ENCODE measurements at regions not wholly inside any gene's neighbourhood (a gene's known extent, or its start where the extent isn't known, plus 50 kb on each side); places are given as distances from the start of the nearest gene placed in this dataset.

DNA sequence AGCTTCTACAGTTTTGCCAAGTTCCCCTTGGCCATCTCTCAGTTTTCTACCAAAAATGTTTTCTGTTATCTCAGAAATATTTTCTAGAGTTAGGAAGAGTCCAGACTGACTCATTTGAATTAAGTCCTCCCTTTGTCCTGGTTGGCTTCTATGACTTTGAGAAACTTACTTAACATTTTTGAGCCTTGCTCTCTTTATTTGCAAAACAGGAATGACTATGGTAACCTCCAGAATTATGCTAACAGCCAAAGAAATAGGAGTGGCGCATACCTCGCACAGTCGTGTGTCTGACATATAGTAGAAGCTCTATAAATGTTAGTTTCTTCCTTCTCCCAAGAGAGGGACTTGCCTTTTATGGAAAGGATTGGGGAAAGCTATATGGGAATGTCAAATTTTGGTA, 841.1 kb downstream of the TSN start:
- no peaks in the 10 kb centered on the region for H3K4me1 ChIP-seq (ENCODE audit: control insufficient read depth in 1 of 2, insufficient read depth in 2 of 2, low read length in 2 of 2)
- no CpG with 5 or more reads among the region's 3 CpGs for WGBS (ENCODE audit: insufficient coverage)

GRCh38 chr2:122598784-122599183, 843.3 kb downstream of the TSN start:
- H3K36me3 ChIP-seq (replicated peaks in 1 of 2; ENCODE audit: control insufficient read depth in 1 of 2, insufficient read depth in 2 of 2, low read length in 2 of 2): no peaks in the 10 kb centered on the region
- H3K27ac Mint-ChIP-seq: no peak overlapping the region
- no peaks in the 10 kb centered on the region for H3K4me1 ChIP-seq (ENCODE audit: control insufficient read depth in 1 of 2, insufficient read depth in 2 of 2, low read length in 2 of 2)
- no peaks in the 10 kb centered on the region for H3K79me2 ChIP-seq (ENCODE audit: insufficient read depth, low read length)
- H3K9me3 Mint-ChIP-seq: peaks cover 2 to 11% (median 8%) of the 10 kb centered on the region in 7 donors
- no CpG with 5 or more reads among the region's 1 CpG for WGBS (ENCODE audit: insufficient coverage)
- H3K9ac ChIP-seq (ENCODE audit: insufficient read depth, low read length, poor library complexity, severe bottlenecking): no peak overlapping the region
- DNase-seq: no peak
- no peaks in the 10 kb centered on the region for H3K9me3 ChIP-seq (replicated peaks in 1 of 2; ENCODE audit: control insufficient read depth in 1 of 2, insufficient read depth in 1 of 2, low read length in 2 of 2)
- H3K36me3 Mint-ChIP-seq: no peaks in the 10 kb centered on the region
- H3K4me3 Mint-ChIP-seq: no peak overlapping the region
- no peaks in the 10 kb centered on the region for H4K20me1 ChIP-seq (ENCODE audit: insufficient read depth, low read length)
- H3K27me3 ChIP-seq (ENCODE audit: control insufficient read depth in 2 of 2, insufficient read depth in 2 of 2, low read length in 2 of 2): no peaks in the 10 kb centered on the region
- no peaks in the 10 kb centered on the region for H3K4me1 Mint-ChIP-seq
- no peak overlapping the region for H3K27ac ChIP-seq (ENCODE audit: low read depth in 1 of 2, low read length in 2 of 2)
- no peak overlapping the region for H3K4me3 ChIP-seq (replicated peaks in 1 of 3; ENCODE audit: low read depth in 2 of 3, low read length in 3 of 3)
- peaks cover 0 to 4% (median 0%) of the 10 kb centered on the region in 3 donors for H3K27me3 Mint-ChIP-seq (ENCODE audit: low read depth in 3 of 3)
- no peak for TF ChIP-seq CTCF (IDR thresholded peaks at IDR 0.05)
- no peak overlapping the region for H3K4me2 ChIP-seq (replicated peaks; ENCODE audit: extremely low read depth, low read length, poor library complexity, severe bottlenecking)
- no peak overlapping the region for H2AFZ ChIP-seq (ENCODE audit: insufficient read depth, low read depth, low read length, poor library complexity, severe bottlenecking)
- intact Hi-C loops (cut with micrococcal nuclease): no loop called here

More for the DNA sequence above, 841.1 kb downstream of the TSN start:
- Mint-ChIP-seq H3K27me3 (ENCODE audit: low read depth in 3 of 3) (peaks cover 0 to 4% (median 0%) of the 10 kb centered on the region in 3 donors), H3K27ac (no peak overlapping the region), H3K9me3 (peaks cover 7 to 17% (median 10%) of the 10 kb centered on the region in 7 donors), H3K4me1 (no peaks in the 10 kb centered on the region), H3K36me3 (no peaks in the 10 kb centered on the region), H3K4me3 (no peak overlapping the region)
- no peak overlapping the region for H2AFZ ChIP-seq (ENCODE audit: insufficient read depth, low read depth, low read length, poor library complexity, severe bottlenecking)
- TF ChIP-seq CTCF (IDR thresholded peaks at IDR 0.05): no peak
- H3K27ac ChIP-seq (ENCODE audit: low read depth in 1 of 2, low read length in 2 of 2): no peak overlapping the region
- DNase-seq: no peak
- no peaks in the 10 kb centered on the region for H4K20me1 ChIP-seq (ENCODE audit: insufficient read depth, low read length)
- H3K4me3 ChIP-seq (replicated peaks in 1 of 3; ENCODE audit: low read depth in 2 of 3, low read length in 3 of 3): no peak overlapping the region
- peaks cover 3 to 6% of the 10 kb centered on the region in 2 donors for H3K9me3 ChIP-seq (replicated peaks in 1 of 2; ENCODE audit: control insufficient read depth in 1 of 2, insufficient read depth in 1 of 2, low read length in 2 of 2)
- intact Hi-C loops (cut with micrococcal nuclease): no loop called here
- no peak overlapping the region for H3K4me2 ChIP-seq (replicated peaks; ENCODE audit: extremely low read depth, low read length, poor library complexity, severe bottlenecking)
- H3K79me2 ChIP-seq (ENCODE audit: insufficient read depth, low read length): no peaks in the 10 kb centered on the region
- H3K36me3 ChIP-seq (replicated peaks in 1 of 2; ENCODE audit: control insufficient read depth in 1 of 2, insufficient read depth in 2 of 2, low read length in 2 of 2): no peaks in the 10 kb centered on the region
- no peaks in the 10 kb centered on the region for H3K27me3 ChIP-seq (ENCODE audit: control insufficient read depth in 2 of 2, insufficient read depth in 2 of 2, low read length in 2 of 2)
- no peak overlapping the region for H3K9ac ChIP-seq (ENCODE audit: insufficient read depth, low read length, poor library complexity, severe bottlenecking)
